Ammon's horn (tissue), 1 donor: ENCODE measurements at regions not wholly inside any gene's neighbourhood (a gene's known extent, or its start where the extent isn't known, plus 50 kb on each side); places are given as distances from the start of the nearest gene placed in this dataset.

Source experiments
- DNase-seq: peaks from one replicate; pipeline ENCODE4 v3.0.0-alpha.2; 2016; ENCODE audit warnings: low spot score

GRCh38 chr4:57491388-57491787 lies 381.2 kb upstream of the IGFBP7 start:
- no peak for DNase-seq

DNA sequence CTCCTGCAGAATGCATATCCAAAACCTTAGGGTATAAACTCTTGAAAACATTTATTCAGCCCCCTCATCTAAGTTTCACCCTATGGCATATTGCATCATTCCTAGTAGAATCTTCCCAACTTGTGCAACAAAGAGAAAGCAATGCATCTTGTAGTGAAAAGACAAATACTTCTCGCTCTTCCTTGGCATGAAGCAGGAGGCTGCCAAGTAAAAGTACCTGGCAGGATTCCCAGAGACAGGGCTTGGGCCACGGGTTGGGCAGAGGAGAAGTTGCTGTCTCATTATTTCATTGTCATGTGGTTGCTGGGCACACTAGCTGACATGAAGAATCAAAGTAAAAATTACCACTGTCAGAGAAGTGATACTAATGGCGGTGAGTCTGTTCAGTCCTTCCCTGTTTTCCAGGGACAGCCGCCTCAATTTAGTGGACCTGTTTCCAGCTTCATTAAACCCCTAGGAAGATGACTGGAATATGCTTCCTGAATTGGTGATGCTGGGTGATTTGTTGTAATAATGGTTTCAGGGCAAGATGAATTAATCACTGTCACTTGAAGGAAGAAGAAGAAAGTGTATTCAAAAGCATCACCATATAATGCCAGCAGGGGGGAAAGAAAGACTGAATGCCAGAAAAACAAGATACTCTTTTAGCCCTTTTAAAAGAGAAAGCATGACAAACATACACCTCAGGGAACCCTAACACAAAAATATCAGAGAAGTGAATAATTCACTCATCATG lies 380.5 kb upstream of the IGFBP7 start:
- peak; percentile 16 for DNase-seq

- no peak for DNase-seq
These were observed 378.4 kb upstream of the IGFBP7 start for GRCh38 chr4:57488366-57489162.

DNA sequence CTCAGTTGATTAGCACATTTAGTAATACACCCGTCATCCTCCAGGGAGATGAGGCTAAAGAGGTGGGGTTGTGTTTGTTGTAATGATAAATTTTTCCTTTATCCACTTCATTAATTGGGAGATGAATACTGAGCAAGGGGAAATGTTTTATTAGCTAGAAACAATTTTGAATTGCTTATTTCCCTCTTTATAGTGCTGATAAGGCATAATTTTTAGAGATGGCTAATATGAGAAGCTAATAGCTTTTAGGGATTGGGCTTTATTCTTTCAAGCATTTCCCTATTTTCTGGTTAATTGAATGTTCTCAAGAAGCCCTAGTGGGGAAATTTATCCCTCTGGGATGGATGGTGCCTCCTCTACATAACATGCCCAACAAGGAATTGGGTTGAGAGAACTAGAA lies 365.2 kb upstream of the IGFBP7 start:
- DNase-seq, result no peak

GRCh38 chr4:57465321-57466056 lies 355.3 kb upstream of the IGFBP7 start:
- no peak for DNase-seq

- no peak for DNase-seq
These were observed 352.7 kb upstream of the IGFBP7 start for GRCh38 chr4:57462843-57463242.

- no peak for DNase-seq
These were observed 350.8 kb upstream of the IGFBP7 start for GRCh38 chr4:57460967-57461366.

- no peak for DNase-seq
These were observed 338.7 kb upstream of the IGFBP7 start for GRCh38 chr4:57448901-57449300.

DNA sequence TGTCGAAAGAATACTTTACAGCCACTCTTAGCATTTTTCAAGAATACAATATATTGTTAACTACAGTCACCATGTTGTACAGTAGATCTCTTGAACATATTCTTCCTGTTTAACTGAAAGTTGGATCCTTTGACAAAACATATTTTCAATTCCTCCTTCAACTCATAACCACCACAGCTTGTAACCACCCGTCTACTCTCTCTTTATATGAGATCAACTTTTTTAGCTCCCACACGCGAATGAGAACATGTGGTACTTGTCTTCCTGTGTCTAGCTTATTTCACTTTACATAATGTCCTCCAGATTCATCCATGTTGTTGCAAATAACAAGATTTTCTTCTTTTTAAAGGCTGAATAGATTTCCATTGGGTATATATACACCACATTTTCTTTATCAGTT lies 338.3 kb upstream of the IGFBP7 start:
- no peak for DNase-seq

GRCh38 chr4:57446266-57446665 lies 336.1 kb upstream of the IGFBP7 start:
- no peak for DNase-seq

DNA sequence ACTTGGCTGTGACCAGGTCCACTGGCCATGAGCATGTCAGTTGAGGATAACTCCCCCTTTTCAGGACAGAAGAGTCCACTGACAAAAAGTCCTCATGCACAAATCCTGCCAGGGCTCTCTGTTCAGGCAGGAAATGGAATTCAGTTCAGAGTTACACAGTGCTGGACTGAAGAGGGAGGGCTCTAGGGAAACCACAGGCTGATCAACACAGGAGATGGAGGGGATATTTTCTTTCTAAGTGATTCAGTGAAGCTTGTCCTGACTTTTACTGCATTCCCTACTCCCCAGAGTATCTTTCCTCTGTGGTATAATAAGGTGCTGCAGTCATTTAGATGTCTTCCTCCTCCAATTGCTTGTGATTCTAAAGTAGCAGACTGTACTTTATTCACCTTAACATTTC lies 335.5 kb upstream of the IGFBP7 start:
- no peak for DNase-seq

DNA sequence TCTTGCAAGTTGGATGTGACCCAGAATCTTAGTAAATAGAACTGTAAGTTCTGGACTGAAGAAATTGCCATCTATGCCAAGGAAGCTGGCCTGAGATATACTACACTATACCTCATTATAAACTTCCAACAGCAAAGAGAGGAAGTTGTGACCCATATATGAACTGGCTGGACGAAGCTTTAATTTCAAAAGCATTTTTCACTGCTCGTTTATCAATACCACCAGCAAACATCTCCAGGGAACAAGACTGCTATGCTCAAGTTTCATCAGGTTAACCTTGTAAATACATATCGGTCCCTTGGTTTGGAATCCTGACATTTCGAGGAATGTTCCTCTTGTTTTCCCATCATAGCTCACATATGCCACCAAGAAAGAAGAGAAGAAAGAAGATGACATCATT lies 334.5 kb upstream of the IGFBP7 start:
- no peak for DNase-seq

- no peak for DNase-seq
These were observed 333.6 kb upstream of the IGFBP7 start for GRCh38 chr4:57443787-57444186.

- DNase-seq, result no peak
These were observed 333.1 kb upstream of the IGFBP7 start for GRCh38 chr4:57443308-57443707.

DNA sequence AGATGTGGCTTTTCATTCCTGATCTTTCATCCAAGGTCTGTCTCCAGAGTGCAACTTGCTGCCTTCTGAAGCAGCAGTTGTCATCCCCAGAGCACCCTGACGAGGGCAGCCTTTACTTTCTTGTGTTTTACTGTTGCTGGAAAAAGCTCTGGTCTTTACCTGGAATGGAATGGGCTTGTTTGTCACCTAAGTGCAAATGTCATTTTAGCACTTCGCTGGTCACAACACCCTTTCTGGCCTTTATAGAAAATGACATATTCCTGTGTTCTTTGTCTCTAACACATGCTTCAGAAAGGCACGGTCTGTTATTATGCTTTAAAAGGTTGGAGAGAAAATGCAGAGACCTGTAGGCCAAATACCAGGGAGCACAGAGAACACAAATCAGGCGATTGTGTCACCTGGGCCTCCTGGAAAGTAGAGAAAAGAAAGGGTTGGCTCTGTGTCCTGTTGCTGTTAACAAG lies 332.7 kb upstream of the IGFBP7 start:
- peak; percentile 76 for DNase-seq

- no peak for DNase-seq
These were observed 332.1 kb upstream of the IGFBP7 start for GRCh38 chr4:57442241-57442640.

- DNase-seq, result no peak
These were observed 327.5 kb upstream of the IGFBP7 start for GRCh38 chr4:57437649-57438048.

DNA sequence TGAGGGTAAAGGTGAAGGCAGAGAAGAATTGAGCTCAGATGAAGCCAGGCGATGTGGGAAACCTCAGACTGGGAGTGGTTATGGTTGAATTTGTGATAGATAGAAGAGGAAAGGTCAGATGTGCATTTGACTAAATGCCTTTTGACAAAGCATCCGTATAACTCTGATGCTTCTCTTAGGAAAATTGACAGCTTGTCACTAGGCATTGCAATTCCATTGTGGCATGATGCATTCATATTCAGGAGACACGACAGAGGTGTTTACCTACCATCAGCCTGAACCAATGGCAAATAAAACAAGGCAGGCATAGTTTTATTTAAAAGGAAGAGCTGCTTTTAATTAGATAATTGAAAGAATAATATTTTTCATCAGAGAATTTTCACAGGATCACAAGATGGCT lies 325.1 kb upstream of the IGFBP7 start:
- DNase-seq, result no peak

DNA sequence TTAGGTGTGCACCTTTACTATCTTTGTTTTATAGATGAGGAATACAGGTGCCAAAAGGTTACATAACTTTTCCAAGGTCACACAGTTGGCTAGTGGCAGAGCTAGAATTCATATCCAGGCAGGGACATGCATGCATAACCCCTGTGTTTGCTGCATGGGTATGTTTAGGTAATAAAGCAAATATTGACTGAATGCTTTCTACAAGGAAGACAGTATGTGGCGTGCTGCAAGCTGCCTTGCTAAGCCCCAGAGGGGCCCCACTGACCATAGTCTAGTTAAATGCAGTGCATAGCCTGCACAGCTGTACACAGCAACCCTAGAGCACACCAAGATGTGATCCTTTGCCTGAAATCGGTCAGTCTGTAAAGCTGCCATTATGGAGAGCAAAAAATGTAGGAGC lies 320.5 kb upstream of the IGFBP7 start:
- no peak for DNase-seq

DNA sequence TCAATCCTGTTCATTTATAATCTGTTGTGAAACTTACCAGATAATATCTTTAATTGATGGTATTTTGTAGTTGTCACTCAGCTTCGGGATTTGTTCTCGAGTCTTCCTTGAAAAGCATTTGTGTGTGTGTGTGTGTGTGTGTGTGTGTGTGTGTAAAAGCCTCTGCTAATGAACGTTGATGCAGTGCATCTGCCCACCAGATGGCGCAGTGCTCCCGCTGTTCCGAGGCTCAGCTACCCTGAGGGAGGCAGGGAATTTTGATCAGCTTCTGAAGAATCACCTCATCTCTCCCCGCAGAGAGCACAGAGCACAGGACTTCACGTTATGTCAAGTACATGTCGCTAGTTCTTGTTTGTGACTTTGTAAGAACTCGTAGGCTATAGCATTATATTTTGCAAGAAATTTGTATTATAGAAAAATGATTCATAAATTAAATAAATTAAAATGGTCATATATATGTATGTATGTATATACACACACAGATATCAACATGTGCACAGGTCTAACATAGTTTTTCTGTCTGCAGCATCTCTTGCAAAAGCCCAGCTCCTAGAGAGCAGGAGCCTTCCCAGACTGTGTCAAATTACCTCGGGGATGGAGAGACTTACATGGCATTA lies 316.7 kb upstream of the IGFBP7 start:
- peak; percentile 92 for DNase-seq

- DNase-seq, result no peak
These were observed 315.4 kb upstream of the IGFBP7 start for GRCh38 chr4:57425610-57426009.

GRCh38 chr4:57424232-57424897 lies 314.2 kb upstream of the IGFBP7 start:
- DNase-seq, result peak; percentile 74
